SK-N-SH treated with all-trans-retinoic acid at 6 μM for 48 hours (cell line): ENCODE measurements at regions not wholly inside any gene's neighbourhood (a gene's known extent, or its start where the extent isn't known, plus 50 kb on each side); places are given as distances from the start of the nearest gene placed in this dataset.

ENCODE experiments used
- RARB ChIP-seq: fragments of 250-450 bp; sonication (Bioruptor Pico); IDR thresholded peaks from 2 replicates; pipeline ENCODE4 v1.8.0; 2021; ENCODE audit warnings: mild to moderate bottlenecking, moderate library complexity
- TOX ChIP-seq: fragments of 250-450 bp; sonication (Bioruptor Pico); IDR thresholded peaks from 2 replicates; pipeline ENCODE4 v1.8.0; 2021; ENCODE audit warnings: mild to moderate bottlenecking, moderate library complexity, borderline replicate concordance
- ZFP3 ChIP-seq: fragments of 250-450 bp; sonication (Bioruptor Pico); IDR thresholded peaks from 2 replicates; pipeline ENCODE4 v1.5.0; 2020; ENCODE audit warnings: mild to moderate bottlenecking, moderate library complexity
- TF ChIP-seq, protein P1 (sequence below): fragments of 250-450 bp; sonication (Bioruptor Pico); IDR thresholded peaks from 2 replicates; pipeline ENCODE4 v1.8.0; 2020; ENCODE audit warnings: mild to moderate bottlenecking, moderate library complexity, borderline replicate concordance

DNA sequence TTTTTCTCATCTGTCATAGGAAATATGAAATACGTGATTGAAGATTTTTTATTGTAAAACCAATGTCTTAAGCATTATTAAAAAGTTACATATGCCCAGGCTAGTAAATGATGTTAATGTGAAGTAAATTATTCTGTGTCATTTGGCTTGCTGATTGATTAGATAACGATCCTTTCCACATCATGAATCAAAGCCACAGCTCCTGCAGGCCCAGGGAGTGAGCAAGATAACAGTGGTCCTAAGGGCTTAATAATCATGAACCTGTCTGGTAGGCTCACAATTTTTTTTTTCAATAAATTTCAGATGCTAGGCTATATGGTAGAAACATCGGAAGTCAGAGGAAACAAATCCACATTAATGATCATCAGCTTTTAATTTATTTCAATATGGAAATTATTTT lies 269.0 kb upstream of the SLC10A2 start:
- TF ChIP-seq ZFP3: no peak
- no peak for TF ChIP-seq RARB (CRISPR knock-in tag)
- TF ChIP-seq, protein P1, sequence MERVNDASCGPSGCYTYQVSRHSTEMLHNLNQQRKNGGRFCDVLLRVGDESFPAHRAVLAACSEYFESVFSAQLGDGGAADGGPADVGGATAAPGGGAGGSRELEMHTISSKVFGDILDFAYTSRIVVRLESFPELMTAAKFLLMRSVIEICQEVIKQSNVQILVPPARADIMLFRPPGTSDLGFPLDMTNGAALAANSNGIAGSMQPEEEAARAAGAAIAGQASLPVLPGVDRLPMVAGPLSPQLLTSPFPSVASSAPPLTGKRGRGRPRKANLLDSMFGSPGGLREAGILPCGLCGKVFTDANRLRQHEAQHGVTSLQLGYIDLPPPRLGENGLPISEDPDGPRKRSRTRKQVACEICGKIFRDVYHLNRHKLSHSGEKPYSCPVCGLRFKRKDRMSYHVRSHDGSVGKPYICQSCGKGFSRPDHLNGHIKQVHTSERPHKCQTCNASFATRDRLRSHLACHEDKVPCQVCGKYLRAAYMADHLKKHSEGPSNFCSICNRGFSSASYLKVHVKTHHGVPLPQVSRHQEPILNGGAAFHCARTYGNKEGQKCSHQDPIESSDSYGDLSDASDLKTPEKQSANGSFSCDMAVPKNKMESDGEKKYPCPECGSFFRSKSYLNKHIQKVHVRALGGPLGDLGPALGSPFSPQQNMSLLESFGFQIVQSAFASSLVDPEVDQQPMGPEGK (CRISPR knock-in tag): no peak
- TF ChIP-seq TOX: no peak
